ENCODE measurements at regions not wholly inside any gene's neighbourhood (a gene's known extent, or its start where the extent isn't known, plus 50 kb on each side); places are given as distances from the start of the nearest gene placed in this dataset.
"Not testable (repeated sequence)": the region's sequence is repeated elsewhere in the genome, so short reads cannot be mapped to it uniquely, and the experiment has no call there.

DNA sequence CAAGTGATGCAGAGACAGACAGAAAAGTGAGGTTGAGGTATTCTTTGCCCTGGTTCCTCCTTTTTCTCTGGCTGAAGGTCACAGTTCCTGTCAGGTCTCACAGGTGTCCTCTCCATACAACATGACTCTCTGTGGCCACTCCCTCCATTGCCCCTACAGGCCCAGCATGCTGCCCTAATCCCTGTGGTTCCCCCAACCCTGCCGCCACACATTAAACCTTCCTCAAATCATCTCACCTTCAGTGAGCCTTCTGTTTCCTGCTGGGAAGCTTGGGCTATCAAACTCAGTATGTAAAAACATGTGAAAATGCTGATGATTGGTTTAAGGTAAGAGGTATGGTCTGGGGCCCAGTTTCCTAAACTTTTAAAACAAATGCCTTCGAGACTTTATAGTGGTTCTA lies 159.0 kb upstream of the E2F7 start:
- no peak overlapping the region for H3K27ac ChIP-seq
- TF ChIP-seq ZFX (IDR thresholded peaks at IDR 0.05): no peak

DNA sequence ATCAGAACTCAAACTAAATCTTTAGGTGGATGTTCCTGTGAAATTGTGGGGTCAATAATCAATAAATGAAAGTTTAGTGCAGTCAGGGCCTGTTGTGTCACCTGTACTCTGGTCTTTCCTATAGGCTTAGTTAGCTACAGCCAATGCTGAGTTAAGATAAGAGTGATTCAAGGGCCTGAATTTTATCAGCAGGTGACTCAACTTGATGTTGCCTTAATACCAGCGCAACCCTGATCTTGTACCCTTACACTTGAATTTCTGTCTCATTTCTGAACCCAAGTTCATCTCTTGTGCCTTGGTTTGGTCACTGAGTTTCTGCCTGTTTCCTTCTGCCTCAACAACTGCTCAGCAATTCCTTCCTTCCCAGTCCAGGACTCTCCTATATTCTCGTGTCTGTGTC lies 157.0 kb upstream of the E2F7 start:
- H3K27ac ChIP-seq: no peak overlapping the region
- TF ChIP-seq, protein P1, sequence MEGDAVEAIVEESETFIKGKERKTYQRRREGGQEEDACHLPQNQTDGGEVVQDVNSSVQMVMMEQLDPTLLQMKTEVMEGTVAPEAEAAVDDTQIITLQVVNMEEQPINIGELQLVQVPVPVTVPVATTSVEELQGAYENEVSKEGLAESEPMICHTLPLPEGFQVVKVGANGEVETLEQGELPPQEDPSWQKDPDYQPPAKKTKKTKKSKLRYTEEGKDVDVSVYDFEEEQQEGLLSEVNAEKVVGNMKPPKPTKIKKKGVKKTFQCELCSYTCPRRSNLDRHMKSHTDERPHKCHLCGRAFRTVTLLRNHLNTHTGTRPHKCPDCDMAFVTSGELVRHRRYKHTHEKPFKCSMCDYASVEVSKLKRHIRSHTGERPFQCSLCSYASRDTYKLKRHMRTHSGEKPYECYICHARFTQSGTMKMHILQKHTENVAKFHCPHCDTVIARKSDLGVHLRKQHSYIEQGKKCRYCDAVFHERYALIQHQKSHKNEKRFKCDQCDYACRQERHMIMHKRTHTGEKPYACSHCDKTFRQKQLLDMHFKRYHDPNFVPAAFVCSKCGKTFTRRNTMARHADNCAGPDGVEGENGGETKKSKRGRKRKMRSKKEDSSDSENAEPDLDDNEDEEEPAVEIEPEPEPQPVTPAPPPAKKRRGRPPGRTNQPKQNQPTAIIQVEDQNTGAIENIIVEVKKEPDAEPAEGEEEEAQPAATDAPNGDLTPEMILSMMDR (conservative IDR thresholded peaks at IDR 0.05): no peak
- TF ChIP-seq ZFX (IDR thresholded peaks at IDR 0.05): no peak

DNA sequence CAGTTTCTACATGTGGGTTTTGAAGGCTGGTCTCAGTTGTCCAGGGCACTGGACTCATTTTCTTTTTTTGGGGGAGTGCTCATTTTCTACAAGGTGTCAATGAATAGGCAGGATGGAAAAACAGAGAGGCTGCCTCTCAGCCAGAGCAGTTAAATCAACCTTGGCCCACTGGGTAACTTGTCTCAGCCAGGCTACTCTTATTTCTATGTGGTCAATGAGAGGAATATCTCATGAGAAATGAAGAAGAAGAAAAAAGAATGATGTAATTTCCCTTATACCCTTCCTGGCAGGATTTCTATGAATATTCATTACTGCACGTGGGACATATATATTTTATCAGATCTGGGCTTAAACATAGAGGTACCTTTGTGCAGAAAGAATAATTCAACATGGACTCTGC lies 155.2 kb upstream of the E2F7 start:
- no peak overlapping the region for H3K27ac ChIP-seq
- TF ChIP-seq, protein P1 (conservative IDR thresholded peaks at IDR 0.05): no peak
- no peak for TF ChIP-seq ZFX (IDR thresholded peaks at IDR 0.05)

DNA sequence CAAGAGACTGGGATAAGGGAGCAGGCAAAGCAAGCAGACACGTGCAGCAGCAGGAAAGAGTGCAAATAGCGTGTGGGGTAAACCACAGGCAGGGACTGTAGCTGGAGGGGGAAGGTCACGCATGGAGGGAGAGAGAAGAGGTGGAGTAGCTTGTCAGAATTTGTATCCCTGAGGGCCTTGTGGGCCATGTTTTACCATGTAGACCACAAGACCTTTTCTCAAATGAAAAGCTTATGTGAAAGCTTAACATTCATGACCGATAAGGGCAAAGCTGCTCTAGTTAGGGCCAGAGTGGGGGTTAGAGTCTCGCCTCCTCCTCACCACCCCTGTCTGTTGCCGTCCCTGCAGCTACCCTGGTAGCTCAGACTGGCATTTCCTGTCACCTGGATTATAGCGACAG lies 152.9 kb upstream of the E2F7 start:
- TF ChIP-seq ZFX (IDR thresholded peaks at IDR 0.05): no peak
- TF ChIP-seq, protein P1 (conservative IDR thresholded peaks at IDR 0.05): no peak
- H3K27ac ChIP-seq: no peak overlapping the region

DNA sequence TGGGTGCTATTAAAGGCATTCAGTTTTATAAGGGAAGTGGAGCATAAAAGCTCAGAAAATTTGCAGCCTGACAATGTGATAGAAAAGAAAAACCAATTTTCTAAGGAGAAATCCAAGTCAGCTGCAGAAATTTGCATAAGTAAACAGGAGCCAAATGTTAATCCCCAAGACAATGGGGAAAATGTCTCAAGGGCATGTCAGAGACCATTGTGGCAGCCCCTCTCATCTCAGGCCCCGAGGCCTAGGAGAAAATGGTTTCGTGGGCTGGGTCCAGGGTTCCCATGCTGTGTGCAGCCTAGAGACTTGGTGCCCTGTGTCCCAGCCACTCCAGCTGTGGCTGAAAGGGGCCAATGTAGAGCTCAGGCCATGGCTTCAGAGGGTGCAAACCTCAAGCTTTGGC lies 150.8 kb upstream of the E2F7 start:
- H3K27ac ChIP-seq: not testable (repeated sequence)

DNA sequence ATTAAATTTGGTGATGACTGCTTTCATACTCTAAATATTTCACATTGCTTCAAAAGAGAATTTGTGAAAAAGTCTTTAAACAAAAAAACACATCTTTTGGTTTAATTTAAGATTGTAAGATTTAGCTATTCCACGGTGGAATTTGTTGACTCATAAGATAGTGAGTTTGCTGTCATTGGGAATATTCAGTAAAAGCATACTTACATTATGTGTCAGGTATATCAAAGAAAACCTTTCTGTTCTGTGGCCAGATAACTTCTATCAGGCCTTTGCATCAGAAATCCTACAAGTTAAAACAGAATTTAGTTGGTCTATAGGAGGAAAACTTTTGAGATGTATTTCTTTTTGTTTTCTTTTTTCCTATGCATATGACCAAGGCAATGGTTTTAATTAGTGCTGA lies 148.8 kb upstream of the E2F7 start:
- no peak overlapping the region for H3K27ac ChIP-seq
- TF ChIP-seq, protein P1 (conservative IDR thresholded peaks at IDR 0.05): no peak
- TF ChIP-seq ZFX (IDR thresholded peaks at IDR 0.05): no peak

DNA sequence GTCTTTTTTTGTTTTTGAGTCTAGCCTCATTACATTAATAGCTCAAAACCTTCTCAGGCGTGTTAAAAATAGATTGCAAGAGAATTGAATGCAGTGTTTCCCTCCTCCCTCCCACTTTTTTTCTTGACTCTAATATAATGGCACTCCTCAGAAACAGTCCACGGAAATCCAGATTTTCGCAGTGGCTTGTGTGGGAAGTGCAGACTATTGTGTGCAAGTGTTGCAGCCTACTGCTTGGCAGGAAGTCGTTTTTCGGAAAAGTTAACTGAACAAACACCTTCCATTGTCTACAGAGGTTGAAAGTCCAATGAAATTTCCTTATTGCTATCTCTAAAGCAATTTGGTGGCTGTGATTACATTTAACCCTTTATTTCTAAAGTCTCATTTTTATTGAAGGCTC lies 147.9 kb upstream of the E2F7 start:
- H3K27ac ChIP-seq: no peak overlapping the region
- TF ChIP-seq, protein P1 (conservative IDR thresholded peaks at IDR 0.05): no peak
- TF ChIP-seq ZFX (IDR thresholded peaks at IDR 0.05): no peak

DNA sequence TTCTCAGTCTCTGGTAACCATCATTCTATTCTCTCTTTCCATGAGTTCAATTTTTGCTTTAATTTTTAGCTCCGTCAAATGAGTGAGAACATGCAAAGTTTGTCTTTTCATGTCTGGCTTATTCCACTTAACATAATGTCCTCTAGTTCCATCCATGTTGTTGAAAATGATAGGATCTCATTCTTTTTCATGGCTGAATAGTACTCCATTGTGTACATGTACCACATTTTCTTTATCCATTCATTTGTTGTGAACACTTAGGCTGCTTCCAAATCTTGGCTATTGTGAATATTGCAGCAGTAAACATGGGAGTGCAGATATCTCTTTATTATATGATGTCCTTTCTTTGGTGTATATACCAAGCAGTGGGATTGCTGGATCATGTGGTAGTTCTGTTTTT lies 145.4 kb upstream of the E2F7 start:
- no peak overlapping the region for H3K27ac ChIP-seq
- no peak for TF ChIP-seq ZFX (IDR thresholded peaks at IDR 0.05)
- TF ChIP-seq, protein P1 (conservative IDR thresholded peaks at IDR 0.05): no peak

DNA sequence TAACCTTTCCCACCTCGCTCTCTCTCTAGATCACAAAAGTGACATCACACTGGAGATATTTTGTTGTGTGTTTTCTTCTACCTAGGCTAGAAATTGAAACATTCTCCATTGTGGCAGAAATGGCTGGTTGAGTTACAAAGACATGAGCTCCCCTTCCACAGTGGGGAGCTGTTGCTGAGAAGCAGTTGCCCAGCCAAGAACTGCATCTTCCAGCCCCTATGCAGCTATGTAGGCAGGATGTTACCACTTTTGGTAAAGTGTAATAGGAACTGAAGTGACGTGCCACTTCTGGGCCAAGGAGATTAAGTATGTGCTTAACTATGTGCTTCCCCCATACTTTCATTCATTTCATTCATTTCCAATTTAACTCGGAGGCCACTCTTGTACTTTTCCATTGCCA lies 138.7 kb upstream of the E2F7 start:
- TF ChIP-seq, protein P1 (conservative IDR thresholded peaks at IDR 0.05): peak; percentile 14; the same call in 1 of the 2 replicates
- TF ChIP-seq ZFX (IDR thresholded peaks at IDR 0.05): no peak
- H3K27ac ChIP-seq: no peak overlapping the region
